ENCODE measurements at regions not wholly inside any gene's neighbourhood (a gene's known extent, or its start where the extent isn't known, plus 50 kb on each side); places are given as distances from the start of the nearest gene placed in this dataset.

DNA sequence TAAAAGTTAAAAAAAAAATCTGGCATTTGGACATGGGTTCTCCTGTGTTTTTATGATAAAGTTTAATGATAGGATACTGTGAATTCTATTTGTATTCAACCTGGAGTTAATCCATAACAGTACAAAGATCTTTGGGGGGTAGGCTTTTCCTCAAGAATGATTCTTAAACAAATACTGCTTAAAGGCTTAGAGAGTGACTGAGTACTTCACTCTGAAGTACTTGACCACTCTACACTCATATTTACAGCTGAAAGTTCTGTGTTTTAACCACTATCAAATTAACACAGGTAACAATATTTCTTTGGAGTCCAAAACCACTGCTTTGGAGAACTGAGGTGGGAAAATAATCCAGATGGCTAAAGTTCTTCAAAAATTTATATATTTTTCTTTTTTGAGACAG lies 74.2 kb upstream of the TMEM168 start:
- TF ChIP-seq, protein P1, sequence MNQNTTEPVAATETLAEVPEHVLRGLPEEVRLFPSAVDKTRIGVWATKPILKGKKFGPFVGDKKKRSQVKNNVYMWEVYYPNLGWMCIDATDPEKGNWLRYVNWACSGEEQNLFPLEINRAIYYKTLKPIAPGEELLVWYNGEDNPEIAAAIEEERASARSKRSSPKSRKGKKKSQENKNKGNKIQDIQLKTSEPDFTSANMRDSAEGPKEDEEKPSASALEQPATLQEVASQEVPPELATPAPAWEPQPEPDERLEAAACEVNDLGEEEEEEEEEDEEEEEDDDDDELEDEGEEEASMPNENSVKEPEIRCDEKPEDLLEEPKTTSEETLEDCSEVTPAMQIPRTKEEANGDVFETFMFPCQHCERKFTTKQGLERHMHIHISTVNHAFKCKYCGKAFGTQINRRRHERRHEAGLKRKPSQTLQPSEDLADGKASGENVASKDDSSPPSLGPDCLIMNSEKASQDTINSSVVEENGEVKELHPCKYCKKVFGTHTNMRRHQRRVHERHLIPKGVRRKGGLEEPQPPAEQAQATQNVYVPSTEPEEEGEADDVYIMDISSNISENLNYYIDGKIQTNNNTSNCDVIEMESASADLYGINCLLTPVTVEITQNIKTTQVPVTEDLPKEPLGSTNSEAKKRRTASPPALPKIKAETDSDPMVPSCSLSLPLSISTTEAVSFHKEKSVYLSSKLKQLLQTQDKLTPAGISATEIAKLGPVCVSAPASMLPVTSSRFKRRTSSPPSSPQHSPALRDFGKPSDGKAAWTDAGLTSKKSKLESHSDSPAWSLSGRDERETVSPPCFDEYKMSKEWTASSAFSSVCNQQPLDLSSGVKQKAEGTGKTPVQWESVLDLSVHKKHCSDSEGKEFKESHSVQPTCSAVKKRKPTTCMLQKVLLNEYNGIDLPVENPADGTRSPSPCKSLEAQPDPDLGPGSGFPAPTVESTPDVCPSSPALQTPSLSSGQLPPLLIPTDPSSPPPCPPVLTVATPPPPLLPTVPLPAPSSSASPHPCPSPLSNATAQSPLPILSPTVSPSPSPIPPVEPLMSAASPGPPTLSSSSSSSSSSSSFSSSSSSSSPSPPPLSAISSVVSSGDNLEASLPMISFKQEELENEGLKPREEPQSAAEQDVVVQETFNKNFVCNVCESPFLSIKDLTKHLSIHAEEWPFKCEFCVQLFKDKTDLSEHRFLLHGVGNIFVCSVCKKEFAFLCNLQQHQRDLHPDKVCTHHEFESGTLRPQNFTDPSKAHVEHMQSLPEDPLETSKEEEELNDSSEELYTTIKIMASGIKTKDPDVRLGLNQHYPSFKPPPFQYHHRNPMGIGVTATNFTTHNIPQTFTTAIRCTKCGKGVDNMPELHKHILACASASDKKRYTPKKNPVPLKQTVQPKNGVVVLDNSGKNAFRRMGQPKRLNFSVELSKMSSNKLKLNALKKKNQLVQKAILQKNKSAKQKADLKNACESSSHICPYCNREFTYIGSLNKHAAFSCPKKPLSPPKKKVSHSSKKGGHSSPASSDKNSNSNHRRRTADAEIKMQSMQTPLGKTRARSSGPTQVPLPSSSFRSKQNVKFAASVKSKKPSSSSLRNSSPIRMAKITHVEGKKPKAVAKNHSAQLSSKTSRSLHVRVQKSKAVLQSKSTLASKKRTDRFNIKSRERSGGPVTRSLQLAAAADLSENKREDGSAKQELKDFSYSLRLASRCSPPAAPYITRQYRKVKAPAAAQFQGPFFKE (tag by site-specific recombination; IDR thresholded peaks at IDR 0.05; ENCODE audit: borderline replicate concordance), result no peak
- no peak for TF ChIP-seq ZNF266 (tag by site-specific recombination; IDR thresholded peaks at IDR 0.05; ENCODE audit: low read depth)
- no peak for TF ChIP-seq SP7 (tag by site-specific recombination; IDR thresholded peaks at IDR 0.05)
- TF ChIP-seq, protein P2, sequence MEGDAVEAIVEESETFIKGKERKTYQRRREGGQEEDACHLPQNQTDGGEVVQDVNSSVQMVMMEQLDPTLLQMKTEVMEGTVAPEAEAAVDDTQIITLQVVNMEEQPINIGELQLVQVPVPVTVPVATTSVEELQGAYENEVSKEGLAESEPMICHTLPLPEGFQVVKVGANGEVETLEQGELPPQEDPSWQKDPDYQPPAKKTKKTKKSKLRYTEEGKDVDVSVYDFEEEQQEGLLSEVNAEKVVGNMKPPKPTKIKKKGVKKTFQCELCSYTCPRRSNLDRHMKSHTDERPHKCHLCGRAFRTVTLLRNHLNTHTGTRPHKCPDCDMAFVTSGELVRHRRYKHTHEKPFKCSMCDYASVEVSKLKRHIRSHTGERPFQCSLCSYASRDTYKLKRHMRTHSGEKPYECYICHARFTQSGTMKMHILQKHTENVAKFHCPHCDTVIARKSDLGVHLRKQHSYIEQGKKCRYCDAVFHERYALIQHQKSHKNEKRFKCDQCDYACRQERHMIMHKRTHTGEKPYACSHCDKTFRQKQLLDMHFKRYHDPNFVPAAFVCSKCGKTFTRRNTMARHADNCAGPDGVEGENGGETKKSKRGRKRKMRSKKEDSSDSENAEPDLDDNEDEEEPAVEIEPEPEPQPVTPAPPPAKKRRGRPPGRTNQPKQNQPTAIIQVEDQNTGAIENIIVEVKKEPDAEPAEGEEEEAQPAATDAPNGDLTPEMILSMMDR (tag by site-specific recombination; IDR thresholded peaks at IDR 0.05), result no peak
- TF ChIP-seq ZNF670 (tag by site-specific recombination; IDR thresholded peaks at IDR 0.05; ENCODE audit: low read depth), result no peak
- no peak for TF ChIP-seq ZSCAN16 (tag by site-specific recombination; IDR thresholded peaks at IDR 0.05)
- CTCF ChIA-PET, result no interaction called here
- Histone ChIP-seq H3K4me1 (ENCODE audit: control insufficient read depth, insufficient read depth, low read length) (no peaks in the 10 kb centered on the region), H3K4me3 (ENCODE audit: low read depth, low read length) (no peak overlapping the region), H3K36me3 (ENCODE audit: control insufficient read depth in 2 of 2, insufficient read depth in 1 of 2, low read length in 2 of 2) (no peaks in the 10 kb centered on the region), H3K27ac (ENCODE audit: extremely low read depth, low read depth, low read length) (no peak overlapping the region), H3K9me3 (ENCODE audit: control insufficient read depth, insufficient read depth, low read depth, low read length) (no peaks in the 10 kb centered on the region)
- POLR2A ChIA-PET, result no interaction called here

DNA sequence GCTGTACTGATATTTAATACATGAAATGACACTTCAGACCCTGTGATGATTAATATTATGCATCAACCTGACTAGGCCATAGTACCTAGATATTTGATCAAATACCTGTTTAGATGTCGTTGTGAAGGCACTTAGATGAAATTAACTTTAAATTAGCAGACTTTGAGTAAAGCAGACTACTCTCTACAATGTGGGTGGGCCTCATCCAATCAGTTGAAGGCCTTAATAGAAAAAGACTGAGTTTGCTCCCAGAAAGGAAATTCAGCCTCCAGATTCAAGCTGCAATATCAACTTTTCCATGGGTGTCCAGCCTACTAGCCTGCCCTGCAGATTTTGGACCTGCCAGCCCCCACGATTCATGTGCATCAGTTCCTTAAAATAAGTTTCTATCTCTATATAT lies 68.6 kb upstream of the TMEM168 start:
- Histone ChIP-seq H3K4me3 (ENCODE audit: low read depth, low read length) (no peak overlapping the region), H3K9me3 (ENCODE audit: control insufficient read depth, insufficient read depth, low read depth, low read length) (no peaks in the 10 kb centered on the region), H3K27ac (ENCODE audit: extremely low read depth, low read depth, low read length) (no peak overlapping the region), H3K36me3 (ENCODE audit: control insufficient read depth in 2 of 2, insufficient read depth in 1 of 2, low read length in 2 of 2) (no peaks in the 10 kb centered on the region), H3K4me1 (ENCODE audit: control insufficient read depth, insufficient read depth, low read length) (no peaks in the 10 kb centered on the region)
- ChIA-PET POLR2A (no interaction called here), CTCF (interaction anchor here (1.0 to 1.3 kb wide), 2 partner anchors 11 to 309 kb away, joined by 3 to 4 read pairs; no protein-coding TSS in a partner anchor)
- TF ChIP-seq HOXD13 (CRISPR knock-in tag; IDR thresholded peaks at IDR 0.05; ENCODE audit: borderline replicate concordance) (no peak), ZNF223 (tag by site-specific recombination; IDR thresholded peaks at IDR 0.05) (no peak), ZNF10 (tag by site-specific recombination; IDR thresholded peaks at IDR 0.05) (peak; percentile 98), ZNF133 (tag by site-specific recombination; IDR thresholded peaks at IDR 0.05) (no peak), ZBTB7A (tag by site-specific recombination; IDR thresholded peaks at IDR 0.05; ENCODE audit: low read depth) (no peak), ZNF335 (tag by site-specific recombination; conservative IDR thresholded peaks at IDR 0.05) (no peak), ZNF785 (tag by site-specific recombination; IDR thresholded peaks at IDR 0.05) (no peak)

DNA sequence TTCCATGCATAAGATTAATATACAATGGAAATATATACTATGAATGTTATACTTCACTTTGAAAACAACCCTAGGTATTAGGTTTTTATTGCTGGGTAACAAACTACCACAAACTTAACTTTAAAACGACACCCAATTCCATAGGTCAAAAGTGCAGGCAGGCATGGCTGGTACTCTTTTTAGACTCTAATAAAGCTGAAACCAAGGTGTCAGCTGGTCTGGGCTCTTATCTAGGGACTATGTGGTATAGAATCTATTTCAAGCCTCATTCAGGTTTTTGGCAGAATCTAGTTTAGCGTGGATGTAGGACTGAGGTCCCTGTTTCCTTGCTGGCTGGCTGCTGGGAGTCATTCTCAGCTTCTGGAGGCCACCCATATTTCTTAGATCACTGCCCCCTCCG lies 65.0 kb upstream of the TMEM168 start:
- no peak overlapping the region for H3K4me3 ChIP-seq (ENCODE audit: low read depth, low read length)
- CTCF ChIA-PET, result no interaction called here
- no peak overlapping the region for H3K27ac ChIP-seq (ENCODE audit: extremely low read depth, low read depth, low read length)
- H3K4me1 ChIP-seq (ENCODE audit: control insufficient read depth, insufficient read depth, low read length), result peaks cover 6% of the 10 kb centered on the region; the same call in 1 of the 2 replicates
- H3K9me3 ChIP-seq (ENCODE audit: control insufficient read depth, insufficient read depth, low read depth, low read length), result no peaks in the 10 kb centered on the region
- POLR2A ChIA-PET, result no interaction called here
- H3K36me3 ChIP-seq (ENCODE audit: control insufficient read depth in 2 of 2, insufficient read depth in 1 of 2, low read length in 2 of 2), result no peaks in the 10 kb centered on the region
- no peak for TF ChIP-seq ZNF571 (tag by site-specific recombination; IDR thresholded peaks at IDR 0.05)
- TF ChIP-seq, protein P3, sequence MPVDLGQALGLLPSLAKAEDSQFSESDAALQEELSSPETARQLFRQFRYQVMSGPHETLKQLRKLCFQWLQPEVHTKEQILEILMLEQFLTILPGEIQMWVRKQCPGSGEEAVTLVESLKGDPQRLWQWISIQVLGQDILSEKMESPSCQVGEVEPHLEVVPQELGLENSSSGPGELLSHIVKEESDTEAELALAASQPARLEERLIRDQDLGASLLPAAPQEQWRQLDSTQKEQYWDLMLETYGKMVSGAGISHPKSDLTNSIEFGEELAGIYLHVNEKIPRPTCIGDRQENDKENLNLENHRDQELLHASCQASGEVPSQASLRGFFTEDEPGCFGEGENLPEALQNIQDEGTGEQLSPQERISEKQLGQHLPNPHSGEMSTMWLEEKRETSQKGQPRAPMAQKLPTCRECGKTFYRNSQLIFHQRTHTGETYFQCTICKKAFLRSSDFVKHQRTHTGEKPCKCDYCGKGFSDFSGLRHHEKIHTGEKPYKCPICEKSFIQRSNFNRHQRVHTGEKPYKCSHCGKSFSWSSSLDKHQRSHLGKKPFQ (tag by site-specific recombination; IDR thresholded peaks at IDR 0.05), result no peak
- TF ChIP-seq, protein P4, sequence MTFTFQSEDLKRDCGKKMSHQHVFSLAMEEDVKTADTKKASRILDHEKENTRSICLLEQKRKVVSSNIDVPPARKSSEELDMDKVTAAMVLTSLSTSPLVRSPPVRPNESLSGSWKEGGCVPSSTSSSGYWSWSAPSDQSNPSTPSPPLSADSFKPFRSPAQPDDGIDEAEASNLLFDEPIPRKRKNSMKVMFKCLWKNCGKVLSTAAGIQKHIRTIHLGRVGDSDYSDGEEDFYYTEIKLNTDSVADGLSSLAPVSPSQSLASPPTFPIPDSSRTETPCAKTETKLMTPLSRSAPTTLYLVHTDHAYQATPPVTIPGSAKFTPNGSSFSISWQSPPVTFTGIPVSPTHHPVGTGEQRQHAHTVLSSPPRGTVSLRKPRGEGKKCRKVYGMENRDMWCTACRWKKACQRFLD (tag by site-specific recombination; IDR thresholded peaks at IDR 0.05), result no peak
- TF ChIP-seq ZXDB (tag by site-specific recombination; IDR thresholded peaks at IDR 0.05), result no peak
- no peak for TF ChIP-seq WT1 (tag by site-specific recombination; IDR thresholded peaks at IDR 0.05)
- no peak for TF ChIP-seq ZNF391 (tag by site-specific recombination; IDR thresholded peaks at IDR 0.05; ENCODE audit: borderline replicate concordance, low read depth)
- no peak for TF ChIP-seq ZNF707 (tag by site-specific recombination; IDR thresholded peaks at IDR 0.05)
- TF ChIP-seq MYNN (tag by site-specific recombination; IDR thresholded peaks at IDR 0.05; ENCODE audit: borderline replicate concordance), result no peak
- TF ChIP-seq ZNF394 (tag by site-specific recombination; IDR thresholded peaks at IDR 0.05; ENCODE audit: borderline replicate concordance), result no peak
- no peak for TF ChIP-seq ZNF670 (tag by site-specific recombination; IDR thresholded peaks at IDR 0.05; ENCODE audit: low read depth)
- no peak for TF ChIP-seq ZNF837 (tag by site-specific recombination; IDR thresholded peaks at IDR 0.05)
